ENCODE measurements at regions not wholly inside any gene's neighbourhood (a gene's known extent, or its start where the extent isn't known, plus 50 kb on each side); places are given as distances from the start of the nearest gene placed in this dataset.
A peak's percentile ranks its signal among the peaks of the same experiment; 100 is the strongest.

DNA sequence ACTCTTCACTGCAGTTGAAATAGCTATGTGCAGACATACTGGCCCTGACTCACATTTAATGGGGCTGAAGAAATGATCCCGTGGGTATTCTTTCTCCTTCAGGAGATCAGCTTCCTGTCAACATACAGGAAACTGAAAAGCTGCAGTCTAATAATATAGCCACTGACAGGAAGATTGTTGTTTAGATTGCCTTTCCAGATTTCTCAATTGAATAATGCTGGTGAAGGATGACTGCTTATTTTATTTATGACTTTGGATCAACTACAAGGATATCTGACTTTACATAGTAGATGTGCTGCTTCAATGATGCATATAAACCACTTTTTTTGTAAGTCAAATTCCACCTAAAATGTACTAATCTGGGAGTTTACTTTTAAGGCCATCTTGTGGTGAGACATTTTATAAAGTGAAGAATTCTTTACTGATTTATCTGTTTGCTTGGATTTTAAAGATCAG is 93.4 kb upstream of the MAP4K3 start:
- peak; percentile 96 for DNase-seq (ENCODE audit: low read depth)
- no peak overlapping the region for H3K4me3 ChIP-seq (ENCODE audit: low read depth, low read length)

- no peak for DNase-seq (ENCODE audit: low read depth)
- H3K4me3 ChIP-seq (ENCODE audit: low read depth, low read length), result no peak overlapping the region
Measured at GRCh38 chr2:39531220-39531777, 94.2 kb upstream of the MAP4K3 start.

GRCh38 chr2:39532933-39533332 is 95.8 kb upstream of the MAP4K3 start:
- no peak for DNase-seq (ENCODE audit: low read depth)
- no peak overlapping the region for H3K4me3 ChIP-seq (ENCODE audit: low read depth, low read length)

DNA sequence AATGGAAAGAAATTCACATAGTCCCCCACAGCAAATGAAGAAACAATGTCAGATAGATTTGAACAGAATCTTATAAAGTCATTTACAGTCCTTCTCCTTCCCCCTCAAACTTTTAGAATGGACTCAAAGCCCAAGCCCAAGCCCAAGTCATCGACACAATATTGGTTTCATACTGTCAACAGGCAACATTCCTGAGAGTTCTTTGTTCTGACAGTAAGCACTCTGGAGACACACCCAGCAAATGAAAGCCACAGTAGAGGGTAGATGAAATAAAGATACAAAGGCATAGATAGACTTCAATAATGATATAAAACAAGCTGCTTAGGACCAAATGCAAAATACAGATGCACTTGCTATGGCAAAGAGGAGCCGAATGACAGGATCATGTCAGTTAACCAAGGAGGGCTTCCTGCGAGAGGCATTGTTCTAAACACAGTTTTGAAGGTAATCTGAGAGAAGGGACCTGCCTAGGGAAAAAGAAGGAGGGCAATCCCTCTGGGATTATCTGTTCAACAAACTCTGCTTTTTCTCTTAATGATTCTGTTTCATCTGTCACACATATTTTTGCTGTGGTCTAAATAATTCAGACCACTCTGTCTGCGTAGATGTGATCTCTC is 97.1 kb upstream of the MAP4K3 start:
- no peak overlapping the region for H3K4me3 ChIP-seq (ENCODE audit: low read depth, low read length)
- no peak for DNase-seq (ENCODE audit: low read depth)

DNA sequence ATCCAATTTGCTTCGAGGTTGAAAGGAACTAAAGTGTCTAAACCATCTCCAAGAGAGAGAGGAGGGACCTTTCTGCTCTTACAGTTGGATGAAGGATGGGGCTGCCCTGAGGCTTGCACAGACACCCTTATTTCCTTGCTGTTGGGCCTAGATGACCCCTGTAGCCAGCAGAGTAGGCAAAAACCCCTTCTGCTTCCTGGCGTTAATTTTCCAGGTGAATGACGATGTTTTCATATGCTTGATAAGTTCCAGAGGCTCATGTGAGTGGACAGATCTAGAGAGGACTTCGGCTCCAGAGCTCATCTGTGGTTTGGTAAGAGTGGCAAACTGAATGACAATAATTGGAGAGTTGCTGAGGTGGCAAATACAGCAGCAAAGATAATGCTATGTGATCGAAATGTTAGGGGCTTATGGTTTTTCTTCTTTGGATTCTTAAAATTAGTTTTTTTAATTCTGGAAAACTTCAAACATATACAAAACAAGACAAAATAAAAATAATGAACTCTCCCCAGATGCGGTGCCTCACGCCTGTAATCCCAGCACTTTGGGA is 98.6 kb upstream of the MAP4K3 start:
- DNase-seq (ENCODE audit: low read depth), result no peak

DNA sequence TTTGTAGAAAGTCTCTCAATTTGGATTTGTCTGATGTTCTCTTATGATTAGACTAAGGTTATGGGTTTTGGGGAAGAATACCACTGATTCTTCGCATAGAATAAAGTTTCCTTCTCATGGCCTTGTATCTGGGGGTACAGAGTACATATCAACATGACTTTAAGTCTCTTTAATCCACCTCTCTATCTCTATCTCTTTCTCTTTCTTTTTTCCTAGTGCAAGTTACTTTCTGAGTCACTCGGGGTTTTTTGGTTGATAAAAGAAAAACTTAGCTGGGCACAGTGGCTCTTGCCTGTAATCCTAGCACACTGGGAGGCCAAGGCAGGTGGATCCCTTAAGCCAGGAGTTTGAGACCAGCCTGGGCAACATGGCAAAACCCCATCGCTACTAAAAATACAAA is 100.1 kb upstream of the MAP4K3 start:
- DNase-seq (ENCODE audit: low read depth), result no peak
- no peak overlapping the region for H3K4me3 ChIP-seq (ENCODE audit: low read depth, low read length)

More for the DNA sequence above, 98.6 kb upstream of the MAP4K3 start:
- no peak overlapping the region for H3K4me3 ChIP-seq (ENCODE audit: low read depth, low read length)

GRCh38 chr2:39538718-39539117 is 101.6 kb upstream of the MAP4K3 start:
- no peak for DNase-seq (ENCODE audit: low read depth)
- no peak overlapping the region for H3K4me3 ChIP-seq (ENCODE audit: low read depth, low read length)

- no peak for DNase-seq (ENCODE audit: low read depth)
- no peak overlapping the region for H3K4me3 ChIP-seq (ENCODE audit: low read depth, low read length)
Measured at GRCh38 chr2:39540414-39540813, 103.3 kb upstream of the MAP4K3 start.

DNA sequence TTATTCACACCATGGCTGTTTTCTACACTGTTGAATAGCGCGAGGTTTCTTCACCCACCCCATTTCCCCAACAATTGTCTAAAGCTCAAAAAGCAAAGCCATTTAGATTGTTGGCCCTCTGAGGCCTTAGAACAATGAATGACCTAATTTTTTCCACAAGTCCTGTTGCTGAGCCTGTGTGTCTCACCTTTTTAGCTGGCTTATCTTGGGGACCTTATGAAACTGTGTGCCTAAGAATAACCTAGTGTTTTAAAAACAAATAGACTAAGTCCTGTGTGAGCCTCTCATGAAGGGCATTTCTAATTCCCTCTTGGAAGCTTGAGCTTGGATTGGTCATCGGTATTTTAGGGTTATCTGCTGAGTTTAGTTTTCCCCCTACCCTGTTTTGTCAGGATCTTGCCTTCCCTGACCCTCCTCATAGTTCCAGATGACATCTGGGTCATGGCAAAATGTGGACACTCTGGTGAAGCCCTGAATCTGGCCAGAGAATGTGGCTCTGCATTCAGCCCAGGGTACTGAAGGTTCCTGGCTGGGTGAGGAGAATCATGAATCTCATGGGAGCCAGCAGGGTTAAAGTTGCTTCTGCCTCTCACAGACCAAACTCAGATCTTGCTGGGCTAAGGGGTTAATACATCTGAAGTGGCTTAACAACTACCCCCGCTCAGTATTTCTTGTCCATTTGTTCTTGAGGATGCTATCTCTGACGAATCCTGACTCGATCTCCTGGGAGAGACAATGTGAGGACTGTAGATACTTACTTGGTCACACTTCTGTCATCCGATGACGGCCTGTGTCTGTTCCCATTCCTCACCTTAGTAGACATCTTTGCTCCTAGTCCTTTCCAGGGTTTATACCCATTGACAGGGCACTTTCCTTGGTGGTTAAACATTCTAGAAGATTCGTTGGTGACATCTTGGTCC is 104.2 kb upstream of the MAP4K3 start:
- DNase-seq (ENCODE audit: low read depth), result no peak
- H3K4me3 ChIP-seq (ENCODE audit: low read depth, low read length), result no peak overlapping the region

- no peak for DNase-seq (ENCODE audit: low read depth)
- H3K4me3 ChIP-seq (ENCODE audit: low read depth, low read length), result no peak overlapping the region
Measured at GRCh38 chr2:39542523-39542922, 105.4 kb upstream of the MAP4K3 start.

GRCh38 chr2:39545957-39546356 is 108.9 kb upstream of the MAP4K3 start:
- no peak for DNase-seq (ENCODE audit: low read depth)

DNA sequence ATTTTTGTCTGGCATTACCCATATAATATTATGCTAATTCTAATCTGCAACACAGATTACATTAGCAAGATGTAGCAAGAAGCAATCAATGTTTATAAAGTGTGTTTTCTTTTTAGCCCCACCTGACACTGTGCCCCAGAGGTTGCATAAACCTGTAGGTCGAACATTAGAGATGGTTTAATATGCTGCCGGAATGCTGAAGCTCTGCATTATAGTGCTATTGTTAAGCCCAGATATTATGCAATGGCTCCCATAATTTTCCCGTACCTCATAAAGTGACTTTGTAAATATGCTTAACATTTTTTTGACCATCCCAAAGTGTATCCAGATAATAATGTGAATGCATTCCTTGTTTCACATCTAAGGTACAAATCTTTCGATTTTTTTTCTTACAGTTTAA is 109.3 kb upstream of the MAP4K3 start:
- no peak for DNase-seq (ENCODE audit: low read depth)
- no peak overlapping the region for H3K4me3 ChIP-seq (ENCODE audit: low read depth, low read length)

More at GRCh38 chr2:39545957-39546356, 108.9 kb upstream of the MAP4K3 start:
- H3K4me3 ChIP-seq (ENCODE audit: low read depth, low read length), result no peak overlapping the region

DNA sequence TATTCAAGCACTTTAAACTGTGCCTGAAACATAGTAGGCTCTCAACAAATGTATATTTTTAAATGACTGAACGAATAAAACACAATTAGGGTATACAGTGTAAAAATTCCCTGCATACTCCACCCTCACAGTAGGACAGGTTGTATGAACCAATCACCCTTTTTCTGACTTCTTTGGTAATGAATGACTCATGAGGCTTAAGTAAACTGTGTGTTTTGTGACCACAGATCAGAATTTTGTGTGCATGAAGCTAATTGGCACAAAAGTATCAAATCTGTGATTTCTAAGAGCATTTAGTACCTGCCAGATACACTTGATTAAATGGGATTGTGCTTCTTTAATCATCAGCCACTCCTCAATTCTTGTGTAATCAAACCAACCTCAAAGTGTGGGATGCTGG is 109.9 kb upstream of the MAP4K3 start:
- DNase-seq (ENCODE audit: low read depth), result no peak
- no peak overlapping the region for H3K4me3 ChIP-seq (ENCODE audit: low read depth, low read length)

DNA sequence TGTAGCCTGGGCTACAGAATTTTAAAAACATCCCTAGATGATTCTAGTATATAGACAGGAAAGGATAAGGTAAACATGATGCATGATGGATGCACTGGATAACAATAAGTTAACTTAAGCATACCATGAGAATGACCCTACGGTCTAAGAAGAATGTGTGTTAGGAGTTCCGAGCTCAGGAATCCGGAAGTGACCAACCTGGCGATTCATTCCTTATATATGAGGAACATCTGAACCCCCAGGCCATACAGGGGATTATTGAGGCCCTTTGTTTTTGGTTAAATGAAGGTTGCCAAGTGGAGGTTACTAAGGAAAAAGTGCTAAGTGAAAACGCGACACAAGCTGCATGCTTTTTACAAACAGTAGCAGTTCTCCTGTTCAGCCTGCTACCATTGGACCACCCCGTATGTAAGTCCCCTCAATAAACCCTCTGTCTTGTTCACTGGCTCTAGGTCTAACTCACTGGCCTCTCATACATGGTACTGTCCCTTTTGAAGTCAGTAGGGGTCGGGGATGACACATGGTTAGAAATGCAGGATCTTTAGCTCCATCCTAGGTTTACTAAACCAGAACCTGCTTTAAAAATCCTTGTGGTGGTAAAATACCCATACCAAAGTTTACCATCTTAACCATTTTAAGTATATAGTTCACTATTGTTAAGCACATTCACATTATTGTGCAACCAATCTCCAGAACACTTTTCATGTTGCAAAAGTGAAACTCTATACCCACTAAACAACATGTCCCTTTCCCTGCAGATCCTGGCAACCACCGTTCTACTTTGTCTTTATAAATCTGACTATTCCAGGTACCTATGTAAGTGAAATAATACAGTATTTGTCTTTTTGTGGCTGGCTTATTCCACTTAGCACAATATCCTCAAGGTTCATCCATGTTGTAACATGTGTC is 111.0 kb upstream of the MAP4K3 start:
- no peak for DNase-seq (ENCODE audit: low read depth)
- no peak overlapping the region for H3K4me3 ChIP-seq (ENCODE audit: low read depth, low read length)

- DNase-seq (ENCODE audit: low read depth), result no peak
- no peak overlapping the region for H3K4me3 ChIP-seq (ENCODE audit: low read depth, low read length)
Measured at GRCh38 chr2:39549000-39549399, 111.9 kb upstream of the MAP4K3 start.

- no peak for DNase-seq (ENCODE audit: low read depth)
- no peak overlapping the region for H3K4me3 ChIP-seq (ENCODE audit: low read depth, low read length)
Measured at GRCh38 chr2:39549718-39550464, 112.8 kb upstream of the MAP4K3 start.

- H3K4me3 ChIP-seq (ENCODE audit: low read depth, low read length), result no peak overlapping the region
- DNase-seq (ENCODE audit: low read depth), result no peak
Measured at GRCh38 chr2:39550701-39551285, 113.7 kb upstream of the MAP4K3 start.

GRCh38 chr2:39558906-39559305 is 106.8 kb upstream of the TMEM178A start:
- DNase-seq (ENCODE audit: low read depth), result no peak
- no peak overlapping the region for H3K4me3 ChIP-seq (ENCODE audit: low read depth, low read length)

All from skeletal muscle cell (primary cell).